GM12865 (cell line): ENCODE measurements at regions not wholly inside any gene's neighbourhood (a gene's known extent, or its start where the extent isn't known, plus 50 kb on each side); places are given as distances from the start of the nearest gene placed in this dataset.

Experiments
- DNase-seq: peaks from one replicate; pipeline ENCODE4 v3.0.0; 2010; ENCODE audit warnings: low read depth
- H3K4me3 ChIP-seq: 2 replicates; pipeline ENCODE4 v1.5.1; 2011; ENCODE audit warnings: mild to moderate bottlenecking, low read depth, low read length, control low read depth
- TF ChIP-seq, protein P1 (sequence below): IDR thresholded peaks from 2 replicates; pipeline ENCODE4 v1.5.1; 2011; ENCODE audit warnings: low read length, control low read depth, low read depth, inconsistent platforms; ENCODE audit not compliant: insufficient read depth; ENCODE audit errors: missing control alignments

DNA sequence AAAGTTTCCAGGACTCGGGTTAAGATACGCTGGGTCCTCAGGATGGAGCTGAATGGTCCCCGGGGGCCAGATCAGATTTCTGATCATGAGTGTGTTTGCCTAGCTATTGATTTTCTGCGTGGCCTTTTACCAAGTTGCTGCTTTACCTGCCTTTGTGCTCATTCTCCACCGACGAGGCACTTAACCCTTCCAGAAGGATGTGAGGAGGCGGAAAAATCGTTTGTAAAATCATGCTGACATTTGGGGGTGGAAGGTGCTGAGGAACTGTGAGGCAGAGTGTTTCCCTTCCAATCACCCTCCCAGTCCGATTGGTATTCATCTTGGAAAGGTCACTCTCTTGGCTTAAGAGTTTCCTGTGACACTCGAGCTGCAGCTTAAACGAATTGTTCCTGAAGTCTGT, 337.1 kb upstream of the KAZN start:
- TF ChIP-seq, protein P1, sequence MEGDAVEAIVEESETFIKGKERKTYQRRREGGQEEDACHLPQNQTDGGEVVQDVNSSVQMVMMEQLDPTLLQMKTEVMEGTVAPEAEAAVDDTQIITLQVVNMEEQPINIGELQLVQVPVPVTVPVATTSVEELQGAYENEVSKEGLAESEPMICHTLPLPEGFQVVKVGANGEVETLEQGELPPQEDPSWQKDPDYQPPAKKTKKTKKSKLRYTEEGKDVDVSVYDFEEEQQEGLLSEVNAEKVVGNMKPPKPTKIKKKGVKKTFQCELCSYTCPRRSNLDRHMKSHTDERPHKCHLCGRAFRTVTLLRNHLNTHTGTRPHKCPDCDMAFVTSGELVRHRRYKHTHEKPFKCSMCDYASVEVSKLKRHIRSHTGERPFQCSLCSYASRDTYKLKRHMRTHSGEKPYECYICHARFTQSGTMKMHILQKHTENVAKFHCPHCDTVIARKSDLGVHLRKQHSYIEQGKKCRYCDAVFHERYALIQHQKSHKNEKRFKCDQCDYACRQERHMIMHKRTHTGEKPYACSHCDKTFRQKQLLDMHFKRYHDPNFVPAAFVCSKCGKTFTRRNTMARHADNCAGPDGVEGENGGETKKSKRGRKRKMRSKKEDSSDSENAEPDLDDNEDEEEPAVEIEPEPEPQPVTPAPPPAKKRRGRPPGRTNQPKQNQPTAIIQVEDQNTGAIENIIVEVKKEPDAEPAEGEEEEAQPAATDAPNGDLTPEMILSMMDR, result no peak
- no peak overlapping the region for H3K4me3 ChIP-seq
- DNase-seq, result no peak

- no peak overlapping the region for H3K4me3 ChIP-seq
- TF ChIP-seq, protein P1, result no peak
- no peak for DNase-seq
Measured at GRCh38 chr1:14262637-14263036, 335.8 kb upstream of the KAZN start.

GRCh38 chr1:14263225-14263624, 335.3 kb upstream of the KAZN start:
- H3K4me3 ChIP-seq, result no peak overlapping the region
- DNase-seq, result no peak
- TF ChIP-seq, protein P1, result no peak

GRCh38 chr1:14263671-14264070, 334.8 kb upstream of the KAZN start:
- no peak for DNase-seq
- TF ChIP-seq, protein P1, result no peak
- H3K4me3 ChIP-seq, result no peak overlapping the region

- TF ChIP-seq, protein P1, result no peak
- DNase-seq, result no peak
- H3K4me3 ChIP-seq, result no peak overlapping the region
Measured at GRCh38 chr1:14265495-14265894, 333.0 kb upstream of the KAZN start.

DNA sequence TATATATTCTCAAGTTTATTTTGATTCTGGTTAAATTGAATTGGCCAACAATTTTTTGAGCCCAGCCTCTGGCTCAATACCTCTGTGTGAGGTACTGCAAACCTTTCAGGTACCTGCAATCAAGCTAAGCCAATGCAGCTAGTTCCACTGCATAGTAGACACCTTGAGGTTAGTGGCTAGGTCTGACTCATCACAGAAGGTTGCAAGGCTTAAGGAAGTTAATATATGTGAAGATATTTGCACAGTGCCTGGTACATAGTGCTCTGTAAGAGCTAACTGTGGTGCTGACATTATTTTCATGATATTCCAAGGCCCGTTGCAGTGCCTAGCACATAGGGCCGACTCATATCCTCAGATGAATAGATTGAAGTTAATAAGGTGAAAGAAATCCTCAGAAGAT, 330.5 kb upstream of the KAZN start:
- no peak overlapping the region for H3K4me3 ChIP-seq
- TF ChIP-seq, protein P1, result no peak
- DNase-seq, result no peak

- TF ChIP-seq, protein P1, result no peak
- DNase-seq, result no peak
- H3K4me3 ChIP-seq, result no peak overlapping the region
Measured at GRCh38 chr1:14270821-14271220, 327.7 kb upstream of the KAZN start.
